GM18868 (cell line): ENCODE measurements at regions not wholly inside any gene's neighbourhood (a gene's known extent, or its start where the extent isn't known, plus 50 kb on each side); places are given as distances from the start of the nearest gene placed in this dataset.

Source experiments
- ATAC-seq: cut with Tn5 transposase; IDR thresholded peaks from one replicate; pipeline ENCODE4 v1.9.1; 2021; ENCODE audit warnings: mild to moderate bottlenecking, moderate library complexity; ENCODE audit not compliant: unreplicated experiment

DNA sequence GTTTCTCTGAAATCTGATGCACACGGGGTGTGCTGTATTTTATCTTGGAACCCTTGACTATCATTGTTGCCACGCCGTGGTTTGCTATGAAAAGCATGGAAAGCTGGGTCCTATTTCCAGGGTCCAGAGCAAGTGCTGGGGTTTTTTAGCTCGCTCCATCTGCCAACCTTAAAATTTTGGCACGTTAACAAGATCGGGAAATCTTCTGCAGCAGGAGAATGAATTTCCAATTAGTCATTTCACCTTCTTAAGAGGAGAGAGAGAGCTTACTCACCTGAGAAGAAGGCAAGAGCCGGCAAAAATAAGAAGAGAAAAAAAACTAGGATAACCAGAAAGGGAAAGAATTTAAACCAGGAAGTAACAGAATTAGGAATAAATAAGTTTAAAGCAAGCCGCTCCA, 223.6 kb upstream of the CELF2 start:
- ATAC-seq, result no peak

DNA sequence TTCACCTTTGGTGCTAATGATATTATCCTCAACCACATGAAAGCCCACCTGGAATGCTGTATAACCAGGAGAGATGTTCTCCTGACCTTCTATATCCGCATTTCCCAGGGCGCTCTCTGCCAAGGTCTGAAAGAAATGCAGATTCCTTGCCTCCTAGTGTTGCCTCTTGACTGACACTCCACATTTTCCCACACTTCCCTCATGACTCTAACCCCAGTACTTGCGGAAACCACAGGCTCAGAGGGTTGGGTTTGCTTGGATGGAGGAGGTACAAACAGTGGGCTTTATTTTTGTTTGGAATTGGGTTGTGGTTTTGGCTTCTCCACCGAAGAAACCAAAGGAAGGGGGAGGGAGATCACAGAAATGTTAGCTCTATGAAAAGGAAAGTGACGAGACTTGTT, 222.9 kb upstream of the CELF2 start:
- no peak for ATAC-seq

DNA sequence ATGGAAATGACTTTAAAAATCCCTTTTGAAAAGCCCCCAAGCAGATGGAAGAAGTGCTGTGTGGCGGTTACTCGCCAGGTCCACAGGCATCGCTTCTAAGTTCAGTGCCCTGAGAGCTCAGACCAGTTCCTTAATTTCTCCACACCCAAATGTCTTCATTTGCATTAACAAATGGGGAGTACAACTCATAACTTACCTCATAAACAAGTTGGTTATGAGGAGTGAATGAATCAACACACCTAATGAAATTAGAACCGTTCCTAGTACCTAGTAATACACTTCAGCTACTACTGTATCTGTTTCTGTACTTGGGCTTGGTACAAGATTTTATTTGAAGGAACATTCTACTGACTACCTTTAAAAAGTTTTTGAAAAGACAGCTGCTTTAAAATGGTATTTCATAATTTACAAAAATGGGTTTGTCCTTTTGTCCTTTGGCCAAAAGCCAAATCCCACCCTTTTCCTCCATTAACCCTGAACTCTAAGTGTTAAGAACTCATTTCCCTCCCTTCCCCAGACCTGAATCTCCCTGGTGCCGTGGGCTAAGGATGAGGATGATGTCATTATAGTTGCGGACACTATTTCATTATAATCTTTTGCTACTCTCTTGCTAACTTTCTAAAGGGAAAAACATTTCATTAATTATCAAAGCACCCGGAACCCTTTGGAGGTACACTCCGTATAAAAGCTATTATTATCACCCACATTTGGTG, 221.5 kb upstream of the CELF2 start:
- ATAC-seq, result no peak

GRCh38 chr10:10796774-10797415, 220.8 kb upstream of the CELF2 start:
- ATAC-seq, result no peak

DNA sequence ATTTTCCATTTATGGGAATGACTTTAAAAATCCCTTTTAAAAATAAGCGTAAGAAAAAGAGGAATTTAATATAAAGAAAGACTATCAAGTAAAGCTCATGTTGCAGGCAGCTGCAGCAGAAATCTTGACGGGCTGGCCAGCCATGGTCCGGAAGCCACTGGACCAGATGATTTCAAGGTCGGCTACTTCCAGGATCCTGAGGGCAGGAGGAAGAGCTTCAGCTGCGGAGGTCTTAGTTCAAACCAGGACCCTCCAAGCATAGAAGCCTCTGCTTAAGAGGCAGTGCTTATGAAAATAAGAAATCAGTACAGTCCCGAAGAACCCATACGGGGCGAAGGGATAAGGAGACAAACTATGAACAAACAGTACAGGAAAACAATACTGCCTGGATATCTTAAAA, 220.2 kb upstream of the CELF2 start:
- no peak for ATAC-seq

DNA sequence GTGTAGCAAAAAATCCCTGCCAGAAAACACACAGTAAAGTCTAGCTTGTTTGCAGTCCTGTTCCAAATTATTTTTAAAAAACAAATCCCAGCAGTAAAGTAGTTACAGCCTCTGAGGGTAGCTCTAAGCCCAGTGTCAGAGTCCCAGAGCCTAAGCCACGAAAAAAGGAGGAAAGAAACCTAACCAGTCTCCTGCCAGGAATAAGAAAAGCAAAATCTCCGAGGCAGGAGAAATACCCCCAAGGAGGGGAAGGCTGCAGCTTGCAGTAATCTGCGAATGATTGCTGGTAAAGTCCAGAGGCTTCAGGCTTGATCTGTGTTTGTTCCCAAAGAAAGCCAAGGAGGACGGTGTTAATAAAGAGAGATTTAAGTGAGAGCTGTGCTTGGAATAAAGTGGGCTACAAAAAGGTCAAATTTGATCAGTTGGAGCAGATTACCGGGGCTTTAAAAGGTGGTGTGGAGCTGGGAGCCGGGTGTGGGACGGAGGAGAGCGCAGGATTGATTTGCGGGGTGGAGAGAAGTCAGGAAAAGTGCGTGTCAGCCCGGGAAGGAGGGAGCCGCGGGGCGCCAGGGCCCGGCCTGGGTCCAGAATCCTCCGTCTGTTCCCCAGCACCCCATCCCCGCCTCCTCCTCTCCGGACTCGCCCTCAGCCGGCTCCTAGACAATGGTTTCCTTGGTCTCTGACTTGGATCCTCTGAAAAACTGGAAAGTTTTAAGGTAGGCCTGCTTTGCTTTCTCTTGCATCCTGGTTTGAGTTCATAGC, 219.4 kb upstream of the CELF2 start:
- no peak for ATAC-seq

GRCh38 chr10:10798864-10799192, 218.8 kb upstream of the CELF2 start:
- no peak for ATAC-seq

GRCh38 chr10:10800961-10801360, 216.7 kb upstream of the CELF2 start:
- no peak for ATAC-seq

DNA sequence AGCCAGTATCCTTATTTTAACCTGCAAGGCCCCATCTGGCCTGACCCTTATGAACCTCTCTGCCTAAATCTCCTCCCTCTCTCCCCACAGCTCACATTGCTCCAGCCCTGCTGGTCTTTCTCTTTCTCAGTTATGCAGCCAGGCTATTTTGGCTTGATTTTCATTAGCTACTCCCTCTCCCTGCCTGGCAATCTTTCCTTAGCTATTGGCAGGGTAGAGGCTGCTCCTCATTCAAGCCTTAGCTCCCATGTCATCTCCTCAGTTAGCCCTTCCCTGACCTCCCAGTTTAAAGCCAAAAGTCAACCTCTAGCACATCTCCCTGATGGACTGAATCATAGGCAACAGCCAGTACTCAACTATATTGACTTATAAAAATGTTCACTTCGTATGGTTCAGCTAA, 214.4 kb upstream of the CELF2 start:
- no peak for ATAC-seq

- no peak for ATAC-seq
These were observed 213.6 kb upstream of the CELF2 start for GRCh38 chr10:10804061-10804460.

DNA sequence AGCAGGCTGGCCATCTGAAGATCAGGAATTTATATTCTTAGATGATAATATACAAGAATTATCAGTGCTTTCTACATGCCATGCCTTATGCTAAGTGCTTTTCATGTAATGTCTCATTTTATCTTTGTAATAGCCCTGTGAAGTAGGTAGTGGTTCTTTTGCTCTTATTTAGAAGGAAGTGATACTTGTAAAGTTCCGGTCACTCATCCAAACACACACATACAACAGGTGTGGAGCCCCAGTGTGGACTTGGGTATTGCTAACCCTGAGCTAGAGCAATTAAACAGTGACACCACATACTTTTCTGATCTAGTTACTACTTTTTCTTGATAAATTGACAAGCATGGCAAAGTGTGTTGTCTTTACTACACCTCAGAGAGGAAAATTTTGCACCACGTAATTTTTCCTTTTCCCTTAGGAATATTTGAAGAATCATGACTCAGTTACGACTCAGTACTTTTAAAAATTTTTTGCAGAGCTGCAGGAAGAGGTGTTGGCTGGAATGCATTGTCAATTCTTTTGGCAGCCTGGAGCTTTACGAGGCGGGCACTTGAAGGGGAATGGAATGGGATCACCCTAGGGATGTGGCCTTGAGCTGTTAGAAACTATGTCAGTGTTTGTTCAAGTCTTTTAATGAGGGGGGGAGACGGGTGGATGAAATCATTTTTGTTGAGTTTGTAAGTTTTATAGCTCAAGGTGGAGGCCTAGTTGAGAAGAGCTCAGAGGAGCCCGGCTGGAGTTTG, 212.5 kb upstream of the CELF2 start:
- no peak for ATAC-seq

- ATAC-seq, result no peak
These were observed 210.6 kb upstream of the CELF2 start for GRCh38 chr10:10807106-10807505.

DNA sequence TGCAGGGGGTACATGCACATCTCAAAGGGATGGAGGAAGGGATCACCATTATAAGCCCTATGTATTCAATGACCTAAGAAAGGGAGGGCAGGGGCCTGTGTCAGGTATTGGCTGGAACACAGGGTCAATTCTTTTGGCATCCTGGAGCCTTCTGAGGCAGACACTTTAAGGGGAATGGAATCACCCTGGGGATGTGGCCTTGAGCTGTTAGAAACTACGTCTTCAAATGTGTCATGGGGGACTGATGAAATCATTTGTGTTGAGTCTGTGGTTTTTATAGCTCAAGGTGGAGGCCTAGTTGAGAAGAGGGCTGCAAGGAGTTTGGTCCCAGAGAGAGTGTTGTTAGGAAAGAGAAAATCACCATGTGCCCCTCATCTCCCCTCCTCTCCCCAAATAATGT, 206.1 kb upstream of the CELF2 start:
- no peak for ATAC-seq

- ATAC-seq, result no peak
These were observed 204.0 kb upstream of the CELF2 start for GRCh38 chr10:10813656-10814055.

DNA sequence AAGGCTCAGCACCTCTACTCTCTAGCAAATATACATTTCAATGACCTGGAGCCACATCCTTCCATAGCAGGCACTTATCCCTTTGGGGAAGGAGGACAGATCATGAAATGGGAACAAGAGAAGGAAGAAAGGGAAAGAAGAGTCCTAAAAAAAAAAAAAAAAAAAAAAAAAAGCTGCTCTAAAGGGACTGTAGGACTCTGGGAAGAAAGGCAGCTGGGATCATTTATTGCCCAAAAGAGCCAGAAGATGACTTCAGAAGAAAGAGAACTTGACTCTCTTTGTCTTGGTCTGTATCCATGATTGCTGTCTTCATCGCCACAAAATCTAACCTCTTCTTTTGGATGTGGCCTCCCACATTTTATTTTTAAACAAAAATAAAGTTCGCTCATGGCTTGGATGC, 203.6 kb upstream of the CELF2 start:
- ATAC-seq, result no peak

DNA sequence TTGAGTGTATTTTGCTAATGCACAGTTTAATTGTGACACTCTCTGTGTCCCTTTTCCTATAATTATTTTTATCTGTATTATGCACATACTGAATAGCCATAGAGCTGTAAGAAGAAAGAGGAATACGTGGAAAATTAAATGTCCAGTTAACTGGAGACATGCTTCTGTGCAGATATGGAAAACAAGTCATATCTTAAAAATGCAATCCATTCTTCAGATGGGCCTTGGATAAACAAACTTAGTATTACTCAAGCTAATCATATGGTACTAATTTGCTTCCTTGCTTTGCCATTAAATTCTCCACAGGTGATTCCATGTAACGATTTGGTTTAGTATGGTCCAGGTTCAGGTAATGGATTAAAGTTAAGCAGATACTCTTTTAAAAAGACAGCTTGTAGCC, 201.2 kb upstream of the CELF2 start:
- ATAC-seq, result no peak

GRCh38 chr10:10817609-10818008, 200.1 kb upstream of the CELF2 start:
- no peak for ATAC-seq

DNA sequence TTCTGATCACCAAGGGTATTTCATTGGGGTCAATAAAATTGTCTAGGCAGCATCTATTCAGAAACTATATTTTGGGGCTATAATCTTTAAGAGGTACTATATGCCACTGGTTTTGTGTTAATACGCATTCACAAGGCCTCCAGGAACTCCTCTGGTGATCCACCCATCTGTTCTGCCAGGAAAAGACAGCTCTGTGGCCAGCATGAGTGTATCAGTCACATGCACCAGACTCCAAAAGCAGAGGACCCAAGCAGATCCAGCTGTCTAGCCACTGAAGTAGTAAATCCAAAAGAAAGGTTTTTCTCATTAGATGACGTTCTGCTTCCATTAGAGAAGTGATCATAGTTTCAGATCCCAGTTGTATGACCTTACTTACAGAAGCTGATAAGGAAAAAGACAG, 199.6 kb upstream of the CELF2 start:
- ATAC-seq, result no peak

- ATAC-seq, result no peak
These were observed 198.3 kb upstream of the CELF2 start for GRCh38 chr10:10819206-10819856.

GRCh38 chr10:10821926-10822325, 195.7 kb upstream of the CELF2 start:
- ATAC-seq, result no peak

DNA sequence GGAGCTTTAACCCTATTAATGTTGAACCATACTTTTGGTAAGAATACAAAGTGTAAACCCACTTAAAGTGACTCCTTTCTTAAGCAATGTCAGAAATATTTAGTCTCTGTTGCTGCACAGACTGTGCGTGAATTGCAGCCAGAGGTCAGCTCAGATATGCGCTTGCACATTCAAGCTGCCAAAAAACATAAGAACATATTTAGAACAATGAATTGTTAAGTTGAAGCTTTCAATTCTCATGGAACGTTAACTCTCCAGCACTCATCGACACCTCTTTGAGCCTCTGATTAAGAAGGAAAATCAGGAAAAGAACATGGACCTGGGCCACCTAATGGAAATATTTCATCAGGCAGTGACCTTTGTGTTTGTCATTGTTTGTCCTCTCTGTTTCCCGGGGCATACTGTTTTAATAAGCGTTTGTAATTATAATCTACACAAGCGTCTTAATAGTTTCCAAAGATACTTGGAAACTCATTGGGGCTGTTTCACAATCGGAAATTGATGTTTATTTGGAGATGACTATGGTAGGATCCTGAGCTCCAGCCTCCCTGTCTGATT, 193.0 kb upstream of the CELF2 start:
- no peak for ATAC-seq
